BE2C (cell line): ENCODE measurements at regions not wholly inside any gene's neighbourhood (a gene's known extent, or its start where the extent isn't known, plus 50 kb on each side); places are given as distances from the start of the nearest gene placed in this dataset.
A peak's percentile ranks its signal among the peaks of the same experiment; 100 is the strongest.

Experiments used
- DNase-seq: peaks from one replicate; pipeline ENCODE4 v3.0.0-alpha.2; 2020
- H3K27me3 ChIP-seq: fragments of 250-450 bp; sonication (Bioruptor Pico); 2 replicates; pipeline ENCODE4 v1.5.1; 2020; ENCODE audit warnings: mild to moderate bottlenecking
- H3K36me3 ChIP-seq: fragments of 250-450 bp; sonication (Bioruptor Pico); 2 replicates; pipeline ENCODE4 v1.5.1; 2020; ENCODE audit warnings: mild to moderate bottlenecking
- H3K4me1 ChIP-seq: fragments of 250-450 bp; sonication (Bioruptor Pico); 2 replicates; pipeline ENCODE4 v1.5.1; 2020
- H3K4me3 ChIP-seq: 2 replicates; pipeline ENCODE4 v1.5.1; 2011; ENCODE audit warnings: low read depth, low read length
- H3K9me3 ChIP-seq: fragments of 250-450 bp; sonication (Bioruptor Pico); 2 replicates; pipeline ENCODE4 v1.5.1; 2020
- TF ChIP-seq, protein P1 (sequence below): IDR thresholded peaks from 2 replicates; pipeline ENCODE4 v1.5.1; 2012; ENCODE audit warnings: mild to moderate bottlenecking, low read depth, low read length

- TF ChIP-seq, protein P1, sequence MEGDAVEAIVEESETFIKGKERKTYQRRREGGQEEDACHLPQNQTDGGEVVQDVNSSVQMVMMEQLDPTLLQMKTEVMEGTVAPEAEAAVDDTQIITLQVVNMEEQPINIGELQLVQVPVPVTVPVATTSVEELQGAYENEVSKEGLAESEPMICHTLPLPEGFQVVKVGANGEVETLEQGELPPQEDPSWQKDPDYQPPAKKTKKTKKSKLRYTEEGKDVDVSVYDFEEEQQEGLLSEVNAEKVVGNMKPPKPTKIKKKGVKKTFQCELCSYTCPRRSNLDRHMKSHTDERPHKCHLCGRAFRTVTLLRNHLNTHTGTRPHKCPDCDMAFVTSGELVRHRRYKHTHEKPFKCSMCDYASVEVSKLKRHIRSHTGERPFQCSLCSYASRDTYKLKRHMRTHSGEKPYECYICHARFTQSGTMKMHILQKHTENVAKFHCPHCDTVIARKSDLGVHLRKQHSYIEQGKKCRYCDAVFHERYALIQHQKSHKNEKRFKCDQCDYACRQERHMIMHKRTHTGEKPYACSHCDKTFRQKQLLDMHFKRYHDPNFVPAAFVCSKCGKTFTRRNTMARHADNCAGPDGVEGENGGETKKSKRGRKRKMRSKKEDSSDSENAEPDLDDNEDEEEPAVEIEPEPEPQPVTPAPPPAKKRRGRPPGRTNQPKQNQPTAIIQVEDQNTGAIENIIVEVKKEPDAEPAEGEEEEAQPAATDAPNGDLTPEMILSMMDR = no peak
- H3K9me3 ChIP-seq = no peaks in the 10 kb centered on the region
- H3K27me3 ChIP-seq = no peaks in the 10 kb centered on the region
- DNase-seq = no peak
- H3K4me3 ChIP-seq = no peak overlapping the region
- no peaks in the 10 kb centered on the region for H3K4me1 ChIP-seq
- H3K36me3 ChIP-seq = no peaks in the 10 kb centered on the region
Observed at GRCh38 chr6:33962246-33963027, 158.6 kb upstream of the MLN start.

GRCh38 chr6:33961691-33962090 lies 157.9 kb upstream of the MLN start:
- Histone ChIP-seq H3K4me1 (no peaks in the 10 kb centered on the region), H3K36me3 (no peaks in the 10 kb centered on the region), H3K27me3 (no peaks in the 10 kb centered on the region), H3K4me3 (no peak overlapping the region), H3K9me3 (no peaks in the 10 kb centered on the region)
- DNase-seq = no peak
- TF ChIP-seq, protein P1 = no peak

- Histone ChIP-seq H3K4me3 (no peak overlapping the region), H3K9me3 (no peaks in the 10 kb centered on the region), H3K36me3 (no peaks in the 10 kb centered on the region), H3K27me3 (no peaks in the 10 kb centered on the region), H3K4me1 (no peaks in the 10 kb centered on the region)
- DNase-seq = peak; percentile 51
- TF ChIP-seq, protein P1 = no peak
Observed at GRCh38 chr6:33960345-33961313, 156.8 kb upstream of the MLN start.

DNA sequence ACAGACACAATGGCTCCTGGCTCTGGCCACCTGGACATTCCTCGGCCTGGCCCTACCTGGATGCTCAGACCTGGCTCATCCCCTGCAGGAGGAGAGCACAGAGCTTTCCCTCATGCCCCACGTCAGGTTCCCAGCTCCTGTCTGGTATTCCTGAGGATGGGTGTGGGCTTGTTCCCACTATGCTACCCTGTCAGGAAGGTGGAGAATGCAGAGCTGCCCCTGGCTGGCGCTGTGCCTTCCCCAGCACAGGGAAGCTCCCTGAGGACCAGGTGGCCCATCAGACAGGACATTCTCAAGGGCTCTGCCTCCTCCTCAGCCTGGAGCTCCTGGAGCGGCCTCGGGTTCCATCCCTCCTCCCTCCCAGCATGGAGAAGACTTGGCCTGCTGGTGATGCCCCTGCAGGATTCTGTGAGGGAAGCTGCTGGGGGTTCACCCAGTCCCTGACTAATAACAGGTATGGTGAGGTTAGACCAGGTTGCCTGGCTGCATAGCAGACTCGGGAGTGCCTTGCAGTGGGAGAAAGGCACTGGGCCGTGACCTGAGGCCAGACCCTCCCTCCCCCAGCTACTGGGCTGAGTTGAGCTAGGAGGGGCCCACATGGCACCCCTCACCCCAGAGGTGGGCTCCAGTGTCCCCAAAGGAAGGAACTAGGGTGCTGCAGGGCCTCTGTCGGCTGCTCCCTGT lies 156.0 kb upstream of the MLN start:
- Histone ChIP-seq H3K4me3 (no peak overlapping the region), H3K36me3 (no peaks in the 10 kb centered on the region), H3K9me3 (no peaks in the 10 kb centered on the region), H3K4me1 (no peaks in the 10 kb centered on the region), H3K27me3 (no peaks in the 10 kb centered on the region)
- TF ChIP-seq, protein P1 = no peak
- no peak for DNase-seq

- Histone ChIP-seq H3K4me3 (no peak overlapping the region), H3K36me3 (no peaks in the 10 kb centered on the region), H3K27me3 (no peaks in the 10 kb centered on the region), H3K4me1 (no peaks in the 10 kb centered on the region), H3K9me3 (no peaks in the 10 kb centered on the region)
- DNase-seq = no peak
- TF ChIP-seq, protein P1 = no peak
Observed at GRCh38 chr6:33959329-33959651, 155.5 kb upstream of the MLN start.
